Mammary epithelial cell (primary cell): ENCODE measurements at regions not wholly inside any gene's neighbourhood (a gene's known extent, or its start where the extent isn't known, plus 50 kb on each side); places are given as distances from the start of the nearest gene placed in this dataset.

Experiments used
- CTCF ChIP-seq, 2 donors: IDR thresholded peaks in 1 of 2; conservative IDR thresholded peaks in 1 of 2; 2 replicates each; pipeline ENCODE4 v1.5.1; 2011 to 2012; ENCODE audit warnings: inconsistent platforms in 2 of 2, low read length in 2 of 2, mild to moderate bottlenecking in 2 of 2, control low read depth in 1 of 2, low read depth in 1 of 2; ENCODE audit not compliant: insufficient read depth in 1 of 2; ENCODE audit errors: extremely low read depth in 1 of 2
- EZH2 ChIP-seq: IDR thresholded peaks from 2 replicates; pipeline ENCODE4 v1.6.1; 2012; ENCODE audit warnings: low read length, inconsistent platforms, borderline replicate concordance

GRCh38 chr12:34311337-34311736, 289.0 kb downstream of the ALG10 start:
- TF ChIP-seq EZH2, result no peak
- no peak for TF ChIP-seq CTCF (conservative IDR thresholded peaks at IDR 0.05 in 1 of 2, IDR thresholded peaks at IDR 0.05 in 1 of 2; ENCODE audit: extremely low read depth in 1 of 2, insufficient read depth in 1 of 2, low read depth in 1 of 2, low read length in 2 of 2)
